ES-I3 (cell line): ENCODE measurements at regions not wholly inside any gene's neighbourhood (a gene's known extent, or its start where the extent isn't known, plus 50 kb on each side); places are given as distances from the start of the nearest gene placed in this dataset.

Experiments
- H3K36me3 ChIP-seq: 2 replicates; pipeline ENCODE4 v1.6.1; 2013; ENCODE audit warnings: mild to moderate bottlenecking, low read length, control low read depth, moderate library complexity; ENCODE audit not compliant: insufficient read depth
- H3K4me1 ChIP-seq: 2 replicates; pipeline ENCODE4 v1.6.1; 2013; ENCODE audit warnings: mild to moderate bottlenecking, control low read depth, low read length; ENCODE audit not compliant: insufficient read depth
- H3K9ac ChIP-seq: 2 replicates; pipeline ENCODE4 v1.6.1; 2013; ENCODE audit warnings: low read depth, mild to moderate bottlenecking, low read length, moderate library complexity
- H3K9me3 ChIP-seq: 2 replicates; pipeline ENCODE4 v1.6.1; 2013; ENCODE audit warnings: mild to moderate bottlenecking, low read length, moderate library complexity; ENCODE audit not compliant: control insufficient read depth, insufficient read depth

DNA sequence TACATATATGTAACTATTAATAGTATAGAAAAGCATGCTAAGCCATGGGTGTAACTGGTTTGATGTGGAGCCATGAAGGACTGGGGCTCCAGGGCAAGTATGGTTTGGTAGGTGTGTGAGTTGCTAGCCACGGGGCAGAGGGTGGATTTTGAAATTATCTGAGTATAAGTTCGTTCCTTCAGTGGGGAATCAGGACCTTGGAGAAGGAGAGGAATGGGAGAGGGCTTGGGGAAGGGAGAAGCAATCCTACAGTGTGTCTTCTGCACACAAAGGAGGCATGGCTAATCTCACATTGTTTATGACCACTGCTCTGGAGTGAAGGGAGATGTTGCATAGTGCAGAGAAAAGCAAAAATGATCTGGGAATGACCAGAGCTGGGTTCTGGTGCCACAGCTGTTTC lies 127.8 kb upstream of the CADM1 start:
- Histone ChIP-seq H3K9me3 (no peaks in the 10 kb centered on the region), H3K9ac (no peak overlapping the region), H3K36me3 (no peaks in the 10 kb centered on the region)

DNA sequence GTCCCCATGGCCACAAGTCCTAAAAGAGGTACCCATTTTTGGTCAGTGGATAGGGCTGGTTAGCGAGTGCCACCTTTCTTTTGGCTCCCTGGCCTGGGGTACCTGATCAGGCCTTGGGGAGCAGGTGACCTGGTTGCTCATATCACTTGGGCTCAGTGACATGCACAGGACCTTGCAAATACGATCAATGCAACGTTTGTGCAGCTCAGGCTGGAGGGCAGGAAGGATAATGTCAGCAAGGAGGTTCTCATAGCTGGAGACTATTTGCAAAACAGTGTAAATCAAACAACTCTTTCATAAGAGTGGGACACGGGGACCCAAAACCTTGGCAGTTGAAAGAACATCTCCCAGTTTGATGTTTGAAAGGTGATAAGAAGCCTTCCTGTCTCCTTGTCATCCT lies 127.4 kb upstream of the CADM1 start:
- no peaks in the 10 kb centered on the region for H3K9me3 ChIP-seq

More for the DNA sequence above, 127.8 kb upstream of the CADM1 start:
- no peaks in the 10 kb centered on the region for H3K4me1 ChIP-seq

DNA sequence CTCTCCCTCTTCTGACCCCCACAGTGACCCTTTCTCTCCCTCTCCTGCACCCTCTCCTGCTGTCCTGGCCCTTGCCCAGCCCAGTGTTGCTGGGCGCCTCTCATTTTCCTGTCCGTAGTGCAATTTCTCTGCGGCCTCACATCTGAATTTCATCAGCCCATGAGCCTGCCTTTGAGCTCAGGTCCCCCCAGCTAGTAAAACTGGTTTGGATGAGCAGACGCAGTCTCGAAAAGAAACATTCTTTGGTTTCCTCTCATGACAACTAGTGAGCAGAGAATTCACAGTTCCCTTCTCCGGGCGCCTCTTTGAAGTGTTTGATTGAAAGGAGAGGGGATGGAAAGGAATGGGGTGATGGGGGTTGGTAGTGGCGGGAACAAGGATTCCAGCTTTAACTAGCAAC lies 126.0 kb upstream of the CADM1 start:
- Histone ChIP-seq H3K9me3 (no peaks in the 10 kb centered on the region), H3K4me1 (no peaks in the 10 kb centered on the region), H3K36me3 (no peaks in the 10 kb centered on the region), H3K9ac (no peak overlapping the region)

More for the DNA sequence above, 127.4 kb upstream of the CADM1 start:
- H3K4me1 ChIP-seq, result no peaks in the 10 kb centered on the region
- no peaks in the 10 kb centered on the region for H3K36me3 ChIP-seq
- no peak overlapping the region for H3K9ac ChIP-seq

DNA sequence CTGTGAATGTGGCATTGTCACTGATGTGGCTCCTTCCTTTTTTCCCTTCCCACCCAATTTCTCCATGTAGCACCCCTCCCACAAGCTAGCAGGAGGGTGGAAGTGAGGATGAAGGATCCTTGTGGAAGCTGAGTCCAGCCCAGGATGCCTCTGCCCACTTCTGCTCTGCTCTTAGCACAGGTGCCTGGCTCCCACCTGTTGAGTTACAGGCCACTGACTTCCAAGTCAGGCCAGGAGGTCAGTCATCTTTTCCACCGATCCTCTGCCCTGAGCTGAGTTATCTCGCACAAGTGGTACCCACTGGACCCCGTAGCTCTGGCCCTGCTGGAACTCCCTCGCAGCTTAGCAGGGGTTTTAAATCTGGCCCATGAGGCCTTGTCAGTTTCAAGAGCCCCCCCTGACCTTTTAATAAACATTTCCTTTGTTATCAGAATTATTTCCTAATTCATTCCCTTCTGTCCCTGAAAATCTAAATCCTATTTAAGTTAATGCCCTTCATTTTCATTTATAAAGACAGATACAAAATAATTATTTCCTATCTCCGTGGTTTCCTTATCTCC lies 125.3 kb upstream of the CADM1 start:
- Histone ChIP-seq H3K36me3 (no peaks in the 10 kb centered on the region), H3K4me1 (no peaks in the 10 kb centered on the region), H3K9ac (no peak overlapping the region), H3K9me3 (no peaks in the 10 kb centered on the region)

DNA sequence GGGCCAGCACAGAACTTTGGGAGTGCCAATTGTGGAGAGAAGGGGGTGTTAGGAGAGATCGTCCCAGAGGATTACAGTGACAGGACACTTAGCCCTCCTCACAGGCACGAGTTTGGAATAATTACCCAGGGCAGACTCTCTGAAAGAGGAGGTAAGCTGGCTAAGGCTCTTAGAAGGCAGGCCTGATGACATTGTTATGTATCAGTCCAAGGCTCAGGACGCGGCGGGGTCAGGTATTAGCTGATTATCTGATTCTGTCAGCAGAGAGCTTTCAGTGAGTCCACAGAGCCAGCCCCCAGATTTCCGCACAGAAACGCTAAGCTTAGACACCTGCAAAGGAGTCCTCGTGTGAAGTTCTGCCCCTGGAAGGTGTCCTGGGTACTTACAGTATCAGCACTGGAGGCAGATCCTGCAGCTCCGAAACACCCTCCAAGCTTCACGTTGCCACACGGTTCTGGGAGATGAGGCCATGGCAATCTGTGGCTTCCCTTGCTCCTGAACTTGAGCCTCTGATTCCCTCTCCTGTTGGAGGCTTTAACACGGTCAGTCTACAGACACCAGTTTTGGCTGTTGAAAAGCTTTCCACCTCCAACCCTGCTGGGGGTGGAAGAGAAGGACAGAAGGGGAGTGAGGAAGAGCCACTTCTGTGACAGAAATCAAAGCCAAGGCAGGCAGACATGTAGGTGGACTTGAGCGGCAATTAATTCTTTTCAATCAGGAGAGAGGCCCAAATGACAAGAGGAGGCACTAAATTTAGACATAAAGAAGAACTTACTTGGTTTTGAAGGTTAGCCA lies 123.6 kb upstream of the CADM1 start:
- Histone ChIP-seq H3K9ac (no peak overlapping the region), H3K4me1 (no peaks in the 10 kb centered on the region; the same call in 1 of the 2 replicates), H3K9me3 (no peaks in the 10 kb centered on the region), H3K36me3 (no peaks in the 10 kb centered on the region)

DNA sequence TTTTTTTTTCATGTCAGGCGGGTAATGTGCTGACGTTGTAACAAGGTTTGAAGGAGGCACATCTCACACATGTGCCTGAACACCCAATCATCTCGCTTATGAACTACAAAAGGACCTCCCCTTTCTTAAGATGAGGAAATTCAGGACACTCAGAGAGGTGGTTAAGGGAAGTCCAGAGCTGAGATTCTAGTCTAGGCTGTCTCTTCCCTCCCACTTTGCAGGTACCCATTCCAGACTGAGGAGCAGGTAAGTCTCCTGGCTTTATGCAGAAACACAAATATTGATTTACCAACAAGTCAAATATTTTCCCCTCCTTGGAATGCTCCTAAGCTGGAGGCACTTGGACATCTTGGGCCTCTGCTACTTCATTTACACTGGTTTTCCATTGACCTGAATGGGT lies 122.9 kb upstream of the CADM1 start:
- peaks cover 5% of the 10 kb centered on the region; the same call in 1 of the 2 replicates for H3K4me1 ChIP-seq
- no peaks in the 10 kb centered on the region for H3K9me3 ChIP-seq
- H3K9ac ChIP-seq, result no peak overlapping the region
- H3K36me3 ChIP-seq, result no peaks in the 10 kb centered on the region

DNA sequence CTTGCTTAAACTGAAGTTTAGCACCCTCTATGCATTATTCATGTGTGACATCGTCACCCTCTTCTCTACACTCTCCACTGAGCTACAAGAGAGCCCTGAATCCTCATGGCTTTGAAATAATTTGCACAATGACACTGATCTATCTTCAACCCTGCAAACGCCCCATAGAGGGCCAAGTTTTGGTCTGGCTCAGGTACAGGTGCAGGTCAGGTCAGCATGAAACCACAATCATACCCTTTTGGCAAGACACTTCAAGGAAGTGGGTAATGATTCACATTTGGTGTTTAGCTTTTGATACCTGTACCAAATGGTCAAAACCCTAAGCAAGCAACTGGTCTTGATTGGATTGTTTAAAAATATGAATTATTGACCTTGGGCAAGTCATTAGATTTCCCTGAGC lies 122.2 kb upstream of the CADM1 start:
- no peaks in the 10 kb centered on the region for H3K36me3 ChIP-seq
- no peak overlapping the region for H3K9ac ChIP-seq
- H3K4me1 ChIP-seq, result peaks cover 5% of the 10 kb centered on the region; the same call in 1 of the 2 replicates
- no peaks in the 10 kb centered on the region for H3K9me3 ChIP-seq

DNA sequence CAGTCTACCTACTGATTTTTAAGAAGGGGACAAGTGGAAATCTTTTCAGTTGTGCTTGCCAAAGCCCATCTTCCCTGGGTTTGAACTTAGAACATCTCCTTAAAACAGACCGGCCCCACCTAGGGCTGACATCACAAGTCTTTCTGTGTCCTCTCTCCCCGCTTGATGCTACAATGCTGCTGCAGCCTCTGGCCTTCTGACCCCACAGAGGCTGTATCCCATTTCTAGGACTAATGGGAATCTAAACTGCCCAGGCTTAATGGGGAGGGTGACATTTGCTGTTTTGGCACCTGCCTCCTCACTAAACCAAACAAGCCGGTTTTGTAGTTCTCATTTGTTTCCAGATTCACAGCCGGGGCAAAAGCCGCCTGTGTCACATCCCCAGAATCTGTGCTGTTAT lies 121.3 kb upstream of the CADM1 start:
- no peaks in the 10 kb centered on the region for H3K36me3 ChIP-seq
- H3K9me3 ChIP-seq, result no peaks in the 10 kb centered on the region
- H3K4me1 ChIP-seq, result peaks cover 5% of the 10 kb centered on the region; the same call in 1 of the 2 replicates
- no peak overlapping the region for H3K9ac ChIP-seq

DNA sequence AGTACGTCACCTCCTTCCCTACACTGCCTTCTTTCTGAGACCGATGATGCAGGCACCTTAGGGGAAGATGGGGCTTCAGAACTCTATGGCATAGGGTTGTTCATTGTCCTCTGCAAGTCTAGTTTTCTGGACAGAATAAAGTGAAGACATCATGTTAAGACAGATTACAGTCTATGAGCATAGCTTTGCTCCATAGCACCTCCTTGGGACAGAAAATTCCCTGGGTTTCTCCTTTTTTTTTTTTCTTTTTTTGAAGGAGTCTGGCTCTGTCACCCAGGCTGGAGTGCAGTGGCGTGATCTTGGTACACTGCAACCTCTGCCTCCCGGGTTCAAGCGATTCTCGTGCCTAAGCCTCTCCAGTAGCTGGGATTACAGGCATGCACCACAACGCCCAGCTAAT lies 119.8 kb upstream of the CADM1 start:
- Histone ChIP-seq H3K9me3 (no peaks in the 10 kb centered on the region), H3K36me3 (no peaks in the 10 kb centered on the region), H3K9ac (no peak overlapping the region), H3K4me1 (peaks cover 5% of the 10 kb centered on the region; the same call in 1 of the 2 replicates)

DNA sequence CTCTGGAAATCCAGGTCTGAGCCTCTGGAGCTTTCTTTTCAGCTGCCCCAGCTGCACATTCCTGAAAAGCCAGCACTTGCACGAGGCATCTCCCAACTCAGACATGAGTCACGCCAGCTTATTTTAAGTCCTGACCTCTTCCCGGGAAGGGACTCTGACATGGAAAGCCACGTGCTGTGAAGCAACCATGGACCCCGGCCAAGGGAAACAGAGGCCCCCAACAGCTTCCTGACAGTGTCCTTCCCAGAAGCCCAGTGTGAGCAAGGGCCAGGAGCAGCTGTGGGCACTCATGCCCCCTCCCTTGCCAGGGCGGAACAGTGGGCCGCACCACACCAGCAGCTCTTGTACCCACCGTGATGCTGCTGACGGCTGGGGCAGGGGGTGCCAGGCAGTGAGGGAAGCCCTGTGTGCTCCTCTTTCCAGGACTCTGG lies 118.8 kb upstream of the CADM1 start:
- Histone ChIP-seq H3K9me3 (no peaks in the 10 kb centered on the region), H3K4me1 (peaks cover 5% of the 10 kb centered on the region; the same call in 1 of the 2 replicates), H3K36me3 (no peaks in the 10 kb centered on the region), H3K9ac (no peak overlapping the region)

DNA sequence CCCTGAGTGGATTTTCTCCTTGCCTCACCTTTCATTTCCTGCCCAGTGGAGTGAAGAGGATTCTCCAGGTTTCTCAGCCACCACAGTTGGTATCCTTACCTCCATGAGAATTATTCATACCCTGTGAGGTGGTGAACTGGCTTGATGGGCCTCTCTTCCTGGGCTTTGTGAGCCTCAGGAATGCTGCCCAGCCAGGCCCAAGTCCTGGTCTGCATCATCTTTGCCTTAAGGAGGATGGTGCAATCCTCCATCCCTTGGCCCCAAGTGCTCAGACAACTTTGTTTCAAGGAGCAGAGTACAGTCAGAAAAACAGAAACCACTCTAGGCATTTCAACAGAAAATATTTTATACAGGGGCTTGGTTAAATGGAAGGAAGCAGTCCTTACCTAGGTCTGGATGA lies 114.2 kb upstream of the CADM1 start:
- H3K4me1 ChIP-seq, result peaks cover 5% of the 10 kb centered on the region; the same call in 1 of the 2 replicates
- H3K9ac ChIP-seq, result no peak overlapping the region
- H3K9me3 ChIP-seq, result no peaks in the 10 kb centered on the region
- no peaks in the 10 kb centered on the region for H3K36me3 ChIP-seq

DNA sequence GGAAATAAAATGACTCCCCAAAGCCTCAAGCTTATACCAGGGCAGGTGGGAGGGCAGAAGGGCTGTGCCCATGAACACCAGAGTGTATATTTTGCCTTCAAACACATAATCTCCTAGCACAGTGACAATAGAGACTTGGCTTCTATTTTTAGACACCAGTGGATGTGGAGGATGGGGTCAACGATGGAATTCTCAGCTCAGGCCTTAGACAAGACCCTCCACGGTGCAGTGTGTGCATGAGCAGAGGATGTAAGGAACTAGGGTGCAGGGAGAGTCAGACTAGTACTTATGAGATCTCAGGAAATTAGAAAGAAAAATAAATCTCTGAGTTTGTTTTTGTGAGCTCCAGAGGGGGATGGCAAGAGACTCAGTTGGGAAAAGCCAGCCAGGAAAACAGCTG lies 113.6 kb upstream of the CADM1 start:
- H3K9ac ChIP-seq, result no peak overlapping the region
- H3K9me3 ChIP-seq, result no peaks in the 10 kb centered on the region
- H3K36me3 ChIP-seq, result no peaks in the 10 kb centered on the region
- peaks cover 8% of the 10 kb centered on the region for H3K4me1 ChIP-seq

DNA sequence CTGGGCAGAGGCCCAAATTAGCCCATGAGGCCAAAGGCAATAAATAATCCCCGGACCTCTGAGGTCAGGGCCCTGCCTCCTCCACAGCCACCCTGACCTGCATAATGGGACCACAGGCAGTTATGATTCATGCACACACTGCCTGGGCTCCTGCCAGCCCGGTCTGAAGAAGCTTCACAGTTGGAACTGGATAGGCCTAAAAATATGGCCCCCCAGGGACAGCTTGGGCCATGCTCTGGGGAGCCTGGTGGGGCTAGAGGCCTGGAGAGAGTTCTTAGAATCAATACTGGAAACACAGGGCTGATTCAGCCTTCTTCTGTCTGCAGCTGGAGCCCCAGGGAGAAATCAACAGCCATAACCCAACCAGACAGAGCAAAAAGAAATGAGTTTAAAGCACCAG lies 112.8 kb upstream of the CADM1 start:
- peaks cover 12% of the 10 kb centered on the region for H3K4me1 ChIP-seq
- H3K9me3 ChIP-seq, result no peaks in the 10 kb centered on the region
- no peak overlapping the region for H3K9ac ChIP-seq
- H3K36me3 ChIP-seq, result no peaks in the 10 kb centered on the region

DNA sequence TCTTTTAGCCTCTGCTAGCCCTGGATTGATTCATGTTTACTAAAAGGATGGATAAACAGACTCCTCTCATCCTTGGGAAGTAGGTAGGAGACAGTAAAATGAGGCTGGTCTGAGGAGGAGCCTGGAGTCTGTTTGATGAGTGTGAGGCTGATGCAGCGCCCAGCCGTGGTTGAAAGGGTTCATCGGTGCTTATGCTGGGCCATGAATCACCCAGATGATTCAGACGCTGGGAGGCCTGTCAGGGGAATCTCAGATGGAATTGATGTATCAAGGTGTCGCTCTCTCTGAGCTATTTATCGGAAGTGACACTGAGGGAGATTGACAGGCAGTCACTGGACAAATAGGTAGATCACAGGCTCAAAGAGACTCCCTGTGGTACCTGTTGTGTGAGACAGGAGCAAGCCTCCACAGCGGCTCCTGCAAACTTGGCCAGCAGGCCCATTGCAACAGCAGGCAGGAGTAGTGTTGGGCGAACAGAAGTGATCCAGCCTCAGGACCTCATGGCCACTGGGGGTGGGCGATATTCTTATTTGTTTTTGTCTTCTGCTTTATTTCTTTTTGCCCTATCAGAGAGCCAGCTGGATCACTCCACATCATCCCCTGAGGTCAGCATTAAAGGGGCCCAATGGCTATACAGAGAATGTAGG lies 109.9 kb upstream of the CADM1 start:
- Histone ChIP-seq H3K4me1 (peaks cover 19% of the 10 kb centered on the region), H3K9me3 (no peaks in the 10 kb centered on the region)

DNA sequence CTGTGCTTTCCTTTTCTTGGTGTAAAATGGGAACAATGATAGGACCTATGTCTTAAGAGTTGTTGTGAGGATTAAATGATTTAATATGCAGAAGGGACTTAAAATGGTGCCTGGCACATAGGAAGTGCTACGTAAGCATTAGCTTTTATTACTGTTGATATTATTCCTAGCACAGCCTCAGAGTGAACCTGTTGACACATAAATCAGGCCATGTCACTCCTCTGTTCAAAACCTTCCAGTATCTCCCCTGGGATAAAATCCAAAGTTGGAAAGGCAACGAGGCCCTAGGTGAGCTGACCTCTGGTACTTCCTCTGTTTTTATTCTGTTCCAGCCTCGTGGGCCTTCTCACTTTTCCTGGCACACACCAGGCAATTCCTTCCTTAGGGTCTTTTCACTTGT lies 108.8 kb upstream of the CADM1 start:
- Histone ChIP-seq H3K9ac (no peak overlapping the region), H3K36me3 (no peaks in the 10 kb centered on the region), H3K9me3 (no peaks in the 10 kb centered on the region), H3K4me1 (peaks cover 19% of the 10 kb centered on the region)

More for the DNA sequence above, 109.9 kb upstream of the CADM1 start:
- no peaks in the 10 kb centered on the region for H3K36me3 ChIP-seq
- H3K9ac ChIP-seq, result no peak overlapping the region
